HG02852 (cell line): ENCODE measurements at regions not wholly inside any gene's neighbourhood (a gene's known extent, or its start where the extent isn't known, plus 50 kb on each side); places are given as distances from the start of the nearest gene placed in this dataset.
"Not testable (repeated sequence)": the region's sequence is repeated elsewhere in the genome, so short reads cannot be mapped to it uniquely, and the experiment has no call there.

Experiments used
- ATAC-seq: cut with Tn5 transposase; IDR thresholded peaks from one replicate; pipeline ENCODE4 v1.9.1; 2021; ENCODE audit warnings: mild to moderate bottlenecking, moderate library complexity; ENCODE audit not compliant: unreplicated experiment

- ATAC-seq = no peak
Observed at GRCh38 chr2:228956701-228957474, 314.2 kb downstream of the PID1 start.

- ATAC-seq = no peak
Observed at GRCh38 chr2:228949831-228950230, 321.3 kb downstream of the PID1 start.

- ATAC-seq = no peak
Observed at GRCh38 chr2:228945710-228946109, 325.4 kb downstream of the PID1 start.

- no peak for ATAC-seq
Observed at GRCh38 chr2:228942856-228943255, 328.2 kb downstream of the PID1 start.

- ATAC-seq = no peak
Observed at GRCh38 chr2:228938629-228939028, 332.5 kb downstream of the PID1 start.

GRCh38 chr2:228927028-228928010 is 343.8 kb downstream of the PID1 start:
- ATAC-seq = no peak

- ATAC-seq = no peak
Observed at GRCh38 chr2:228919808-228920207, 351.3 kb downstream of the PID1 start.

GRCh38 chr2:228917220-228917619 is 353.9 kb downstream of the PID1 start:
- ATAC-seq = no peak

GRCh38 chr2:228916416-228917090 is 354.5 kb downstream of the PID1 start:
- ATAC-seq = no peak

- ATAC-seq = no peak
Observed at GRCh38 chr2:228913176-228913575, 357.9 kb downstream of the PID1 start.

- not testable (repeated sequence) for ATAC-seq
Observed at GRCh38 chr2:228910872-228911271, 360.2 kb downstream of the PID1 start.

GRCh38 chr2:228902176-228902575 is 368.9 kb downstream of the PID1 start:
- no peak for ATAC-seq

- no peak for ATAC-seq
Observed at GRCh38 chr2:228901531-228901930, 369.6 kb downstream of the PID1 start.

GRCh38 chr2:228878138-228878537 is 392.9 kb downstream of the PID1 start:
- ATAC-seq = no peak

- no peak for ATAC-seq
Observed at GRCh38 chr2:228876276-228876675, 394.8 kb downstream of the PID1 start.

GRCh38 chr2:228875152-228875900 is 395.8 kb downstream of the PID1 start:
- ATAC-seq = no peak

GRCh38 chr2:228871012-228871411 is 400.1 kb downstream of the PID1 start:
- ATAC-seq = no peak

- no peak for ATAC-seq
Observed at GRCh38 chr2:228869636-228870264, 401.3 kb downstream of the PID1 start.

- ATAC-seq = no peak
Observed at GRCh38 chr2:228867406-228867805, 403.7 kb downstream of the PID1 start.

- no peak for ATAC-seq
Observed at GRCh38 chr2:228866781-228867180, 404.3 kb downstream of the PID1 start.
